Progenitor cell of endocrine pancreas (in vitro differentiated cells): ENCODE measurements at regions not wholly inside any gene's neighbourhood (a gene's known extent, or its start where the extent isn't known, plus 50 kb on each side); places are given as distances from the start of the nearest gene placed in this dataset.
"Not testable (repeated sequence)": the region's sequence is repeated elsewhere in the genome, so short reads cannot be mapped to it uniquely, and the experiment has no call there.

Experiments
- DNase-seq: peaks from one replicate; pipeline ENCODE4 v3.0.0; 2021; ENCODE audit warnings: low spot score; ENCODE audit not compliant: unreplicated experiment
- H3K27ac Mint-ChIP-seq: 2 replicates; pipeline ENCODE4 v1.8.0; 2021; ENCODE audit warnings: mild to moderate bottlenecking, moderate library complexity, mixed read lengths
- H3K27me3 Mint-ChIP-seq: 2 replicates; pipeline ENCODE4 v1.8.0; 2021; ENCODE audit warnings: mixed read lengths
- H3K36me3 Mint-ChIP-seq: 2 replicates; pipeline ENCODE4 v1.8.0; 2022; ENCODE audit warnings: mixed read lengths; ENCODE audit not compliant: insufficient read depth
- H3K4me1 Mint-ChIP-seq: 2 replicates; pipeline ENCODE4 v1.8.0; 2021; ENCODE audit warnings: low read depth, mixed read lengths
- H3K4me3 Mint-ChIP-seq: 2 replicates; pipeline ENCODE4 v1.8.0; 2021; ENCODE audit warnings: low read depth, mild to moderate bottlenecking, moderate library complexity, mixed read lengths
- H3K9me3 Mint-ChIP-seq: 2 replicates; pipeline ENCODE4 v1.8.0; 2021; ENCODE audit warnings: low read depth, mixed read lengths
- CTCF ChIP-seq: fragments of 200-600 bp; sonication (generic); IDR thresholded peaks from one replicate; pipeline ENCODE4 v1.5.0; 2021; ENCODE audit warnings: antibody characterized with exemption, mild to moderate bottlenecking; ENCODE audit not compliant: unreplicated experiment

GRCh38 chr14:37824939-37825712 is 229.7 kb downstream of the TTC6 start:
- TF ChIP-seq CTCF, result no peak
- no peak overlapping the region for H3K4me3 Mint-ChIP-seq
- peaks cover 3% of the 10 kb centered on the region for H3K4me1 Mint-ChIP-seq
- DNase-seq, result no peak
- H3K27ac Mint-ChIP-seq, result no peak overlapping the region
- no peaks in the 10 kb centered on the region for H3K27me3 Mint-ChIP-seq
- H3K9me3 Mint-ChIP-seq, result peaks cover 8% of the 10 kb centered on the region
- peaks cover 11% of the 10 kb centered on the region for H3K36me3 Mint-ChIP-seq

GRCh38 chr14:37826869-37827268 is 231.4 kb downstream of the TTC6 start:
- no peaks in the 10 kb centered on the region for H3K27me3 Mint-ChIP-seq
- no peak overlapping the region for H3K27ac Mint-ChIP-seq
- no peak for TF ChIP-seq CTCF
- peaks cover 20% of the 10 kb centered on the region for H3K9me3 Mint-ChIP-seq
- peaks cover 3% of the 10 kb centered on the region for H3K4me1 Mint-ChIP-seq
- H3K36me3 Mint-ChIP-seq, result peaks cover 22% of the 10 kb centered on the region
- H3K4me3 Mint-ChIP-seq, result no peak overlapping the region
- DNase-seq, result no peak

- H3K4me1 Mint-ChIP-seq, result no peaks in the 10 kb centered on the region
- H3K9me3 Mint-ChIP-seq, result peaks cover 39% of the 10 kb centered on the region
- H3K4me3 Mint-ChIP-seq, result no peak overlapping the region
- no peaks in the 10 kb centered on the region for H3K27me3 Mint-ChIP-seq
- H3K27ac Mint-ChIP-seq, result no peak overlapping the region
- DNase-seq, result no peak
- no peak for TF ChIP-seq CTCF
- H3K36me3 Mint-ChIP-seq, result peaks cover 40% of the 10 kb centered on the region
Measured at GRCh38 chr14:37830271-37830670, 234.8 kb downstream of the TTC6 start.

GRCh38 chr14:37834275-37834674 is 238.8 kb downstream of the TTC6 start:
- Mint-ChIP-seq H3K27me3 (no peaks in the 10 kb centered on the region), H3K27ac (no peak overlapping the region), H3K4me1 (no peaks in the 10 kb centered on the region), H3K36me3 (peaks cover 57% of the 10 kb centered on the region), H3K4me3 (no peak overlapping the region), H3K9me3 (peaks cover 47% of the 10 kb centered on the region)
- TF ChIP-seq CTCF, result no peak
- no peak for DNase-seq

- H3K36me3 Mint-ChIP-seq, result peaks cover 31% of the 10 kb centered on the region
- not testable (repeated sequence) for H3K4me1 Mint-ChIP-seq, H3K27me3 Mint-ChIP-seq, DNase-seq, H3K4me3 Mint-ChIP-seq
- H3K9me3 Mint-ChIP-seq, result peaks cover 20% of the 10 kb centered on the region
- H3K27ac Mint-ChIP-seq, result peak overlapping the region; percentile 29
Measured at GRCh38 chr14:37838778-37839177, 243.3 kb downstream of the TTC6 start.

- not testable (repeated sequence) for H3K27ac Mint-ChIP-seq, H3K4me3 Mint-ChIP-seq, DNase-seq, H3K27me3 Mint-ChIP-seq, H3K4me1 Mint-ChIP-seq
- H3K9me3 Mint-ChIP-seq, result peaks cover 12% of the 10 kb centered on the region
- peaks cover 23% of the 10 kb centered on the region for H3K36me3 Mint-ChIP-seq
Measured at GRCh38 chr14:37841039-37841438, 245.6 kb downstream of the TTC6 start.
